H9 (cell line): ENCODE measurements at regions not wholly inside any gene's neighbourhood (a gene's known extent, or its start where the extent isn't known, plus 50 kb on each side); places are given as distances from the start of the nearest gene placed in this dataset.

Source experiments
- DNase-seq: peaks from one replicate; pipeline ENCODE4 v3.0.0-alpha.2; 2017
- H2AFZ ChIP-seq: one replicate; pipeline ENCODE4 v1.6.1; 2013; ENCODE audit warnings: mild to moderate bottlenecking, low read length, control low read depth, moderate library complexity
- H2AK5ac ChIP-seq: 2 replicates; pipeline ENCODE4 v1.6.1; 2013; ENCODE audit warnings: low read length, control low read depth, mixed read lengths; ENCODE audit not compliant: insufficient read length
- H2BK120ac ChIP-seq: one replicate; pipeline ENCODE4 v1.6.1; 2013; ENCODE audit warnings: low read depth, mild to moderate bottlenecking, low read length, control low read depth, inconsistent platforms; ENCODE audit not compliant: poor library complexity, severe bottlenecking
- H2BK12ac ChIP-seq: 2 replicates; pipeline ENCODE4 v1.6.1; 2013; ENCODE audit warnings: low read length, control low read depth, mixed read lengths, low read depth; ENCODE audit not compliant: insufficient read length
- H2BK15ac ChIP-seq: 2 replicates; pipeline ENCODE4 v1.6.1; 2013; ENCODE audit warnings: low read depth, low read length, control low read depth
- H2BK20ac ChIP-seq: one replicate; pipeline ENCODE4 v1.6.1; 2013; ENCODE audit warnings: low read depth, mild to moderate bottlenecking, low read length, control low read depth, inconsistent platforms; ENCODE audit not compliant: poor library complexity, severe bottlenecking
- H2BK5ac ChIP-seq: 2 replicates; pipeline ENCODE4 v1.6.1; 2013; ENCODE audit warnings: low read length, control low read depth, mixed read lengths; ENCODE audit not compliant: insufficient read length
- H3K14ac ChIP-seq: 2 replicates; pipeline ENCODE4 v1.6.1; 2013; ENCODE audit warnings: low read length, control low read depth; ENCODE audit not compliant: insufficient read depth
- H3K18ac ChIP-seq: 2 replicates; pipeline ENCODE4 v1.6.1; 2013; ENCODE audit warnings: low read depth, mild to moderate bottlenecking, mixed read lengths, low read length, control low read depth; ENCODE audit not compliant: insufficient read length
- H3K23ac ChIP-seq: 2 replicates; pipeline ENCODE4 v1.6.1; 2013; ENCODE audit warnings: low read length, control low read depth, mixed read lengths, low read depth; ENCODE audit not compliant: insufficient read length
- H3K23me2 ChIP-seq: 2 replicates; pipeline ENCODE4 v1.6.1; 2013; ENCODE audit warnings: low read depth, mild to moderate bottlenecking, mixed read lengths, low read length, control low read depth; ENCODE audit not compliant: insufficient read length, poor library complexity, severe bottlenecking
- H3K27ac ChIP-seq: 2 replicates; pipeline ENCODE4 v1.5.1; 2013; ENCODE audit warnings: low read length, control low read depth, mixed read lengths, low read depth; ENCODE audit not compliant: insufficient read length
- H3K27me3 ChIP-seq: 2 replicates; pipeline ENCODE4 v1.6.1; 2013; ENCODE audit warnings: low read length, control low read depth, inconsistent platforms; ENCODE audit not compliant: insufficient read depth
- H3K4ac ChIP-seq: 2 replicates; pipeline ENCODE4 v1.6.1; 2013; ENCODE audit warnings: low read depth, mild to moderate bottlenecking, control low read depth, inconsistent platforms, low read length, moderate library complexity
- H3K4me1 ChIP-seq: 2 replicates; pipeline ENCODE4 v1.6.1; 2013; ENCODE audit warnings: low read length, control low read depth, inconsistent platforms; ENCODE audit not compliant: insufficient read depth
- H3K4me2 ChIP-seq: 2 replicates; pipeline ENCODE4 v1.6.1; 2013; ENCODE audit warnings: low read length, control low read depth, mixed read lengths; ENCODE audit not compliant: insufficient read length, insufficient read depth
- H3K56ac ChIP-seq: 2 replicates; pipeline ENCODE4 v1.6.1; 2013; ENCODE audit warnings: low read depth, mild to moderate bottlenecking, mixed read lengths, low read length, control low read depth; ENCODE audit not compliant: insufficient read length
- H3K79me1 ChIP-seq: 2 replicates; pipeline ENCODE4 v1.6.1; 2013; ENCODE audit warnings: low read depth, mild to moderate bottlenecking, moderate library complexity, low read length, control low read depth, inconsistent platforms; ENCODE audit not compliant: insufficient read depth, poor library complexity, severe bottlenecking
- H3K79me2 ChIP-seq: 2 replicates; pipeline ENCODE4 v1.6.1; 2013; ENCODE audit warnings: low read length, control low read depth, inconsistent platforms; ENCODE audit not compliant: insufficient read depth
- H3K9ac ChIP-seq: 2 replicates; pipeline ENCODE4 v1.6.1; 2013; ENCODE audit warnings: low read length, control low read depth, mixed read lengths; ENCODE audit not compliant: insufficient read length; ENCODE audit errors: extremely low read depth
- H3K9me3 ChIP-seq: one replicate; pipeline ENCODE4 v1.6.1; 2013; ENCODE audit warnings: low read depth, low read length, inconsistent platforms; ENCODE audit not compliant: control insufficient read depth
- H3T11ph ChIP-seq: one replicate; pipeline ENCODE4 v1.6.1; 2013; ENCODE audit warnings: mild to moderate bottlenecking, low read length, control low read depth, inconsistent platforms
- H4K20me1 ChIP-seq: one replicate; pipeline ENCODE4 v1.6.1; 2013; ENCODE audit not compliant: control insufficient read depth, insufficient read length, insufficient read depth
- H4K5ac ChIP-seq: 2 replicates; pipeline ENCODE4 v1.6.1; 2013; ENCODE audit warnings: low read depth, mild to moderate bottlenecking, mixed read lengths, low read length, control low read depth; ENCODE audit not compliant: insufficient read length
- H4K8ac ChIP-seq: replicated peaks from 2 replicates; pipeline ENCODE4 v1.6.1; 2013; ENCODE audit warnings: low read length, control low read depth, mixed read lengths, low read depth; ENCODE audit not compliant: insufficient read length
- H4K91ac ChIP-seq: 2 replicates; pipeline ENCODE4 v1.6.1; 2013; ENCODE audit warnings: low read depth, mild to moderate bottlenecking, moderate library complexity, mixed read lengths, low read length, control low read depth; ENCODE audit not compliant: insufficient read length
- H3K27ac Mint-ChIP-seq, 3 experiments: 2 replicates in 2 of 3; 3 replicates in 1 of 3; pipeline ENCODE4 v1.8.0; 2020 to 2021; ENCODE audit warnings: mixed read lengths in 3 of 3, mild to moderate bottlenecking in 1 of 3, moderate library complexity in 1 of 3
- H3K27me3 Mint-ChIP-seq: 2 replicates; pipeline ENCODE4 v1.8.0; 2021; ENCODE audit warnings: low read depth, mild to moderate bottlenecking, moderate library complexity, mixed read lengths
- H3K36me3 Mint-ChIP-seq, 3 experiments: 2 replicates in 2 of 3; 3 replicates in 1 of 3; pipeline ENCODE4 v1.8.0; 2020 to 2021; ENCODE audit warnings: low read depth in 3 of 3, mixed read lengths in 3 of 3; ENCODE audit not compliant: insufficient read depth in 1 of 3
- H3K4me1 Mint-ChIP-seq, 2 experiments: 2 replicates each; pipeline ENCODE4 v1.8.0; 2020; ENCODE audit warnings: mixed read lengths in 2 of 2
- H3K4me3 Mint-ChIP-seq, 2 experiments: 2 replicates in 1 of 2; 3 replicates in 1 of 2; pipeline ENCODE4 v1.8.0; 2020 to 2021; ENCODE audit warnings: mild to moderate bottlenecking in 2 of 2, mixed read lengths in 2 of 2, moderate library complexity in 1 of 2
- H3K9me3 Mint-ChIP-seq, 2 experiments: 2 replicates in 1 of 2; 3 replicates in 1 of 2; pipeline ENCODE4 v1.8.0; 2020; ENCODE audit warnings: mild to moderate bottlenecking in 2 of 2, mixed read lengths in 2 of 2, moderate library complexity in 1 of 2
- CTCF ChIP-seq: fragments of 200-600 bp; sonication (generic); conservative IDR thresholded peaks from 3 replicates; pipeline ENCODE4 v1.8.0; 2021; ENCODE audit warnings: antibody characterized with exemption, mild to moderate bottlenecking
- WGBS: extraction: QIAGEN DNeasy Blood & Tissue Kit; methylation state at CpG from one replicate; pipeline ENCODE4 v1.1.7; 2013; ENCODE audit warnings: missing lambda C conversion rate, low lambda C conversion rate, mixed read lengths; ENCODE audit not compliant: insufficient read length; ENCODE audit errors: extremely low coverage; 5-methylcytosine and 5-hydroxymethylcytosine counted together

GRCh38 chr20:48317578-48317977 is 510.2 kb downstream of the PREX1 start:
- Histone ChIP-seq H2BK120ac (no peak overlapping the region), H2BK12ac (no peak overlapping the region), H3K79me2 (no peaks in the 10 kb centered on the region), H4K8ac (no peak overlapping the region), H4K5ac (no peak overlapping the region), H3K9ac (no peak overlapping the region), H3K9me3 (no peaks in the 10 kb centered on the region), H2BK15ac (no peak overlapping the region), H3K18ac (no peak overlapping the region), H3K14ac (no peak overlapping the region), H2BK20ac (no peak overlapping the region), H3K79me1 (no peaks in the 10 kb centered on the region), H2AFZ (no peak overlapping the region), H3K27ac (no peak overlapping the region), H3K4me1 (peaks cover 3% of the 10 kb centered on the region; the same call in 1 of the 2 replicates), H3K4me2 (no peak overlapping the region), H2AK5ac (no peak overlapping the region), H4K20me1 (no peaks in the 10 kb centered on the region), H3T11ph (no peak overlapping the region), H3K56ac (no peak overlapping the region), H3K27me3 (no peaks in the 10 kb centered on the region), H4K91ac (no peak overlapping the region), H3K23me2 (no peaks in the 10 kb centered on the region), H3K4ac (no peak overlapping the region), H2BK5ac (no peak overlapping the region), H3K23ac (no peak overlapping the region)
- TF ChIP-seq CTCF: no peak
- peaks cover 26 to 29% of the 10 kb centered on the region in 2 experiments for H3K4me1 Mint-ChIP-seq
- no peak for DNase-seq
- H3K9me3 Mint-ChIP-seq: peaks cover 0 to 2% of the 10 kb centered on the region in 2 experiments; a peak in 1 of 5 replicates
- no peak overlapping the region for H3K27ac Mint-ChIP-seq
- H3K4me3 Mint-ChIP-seq: no peak overlapping the region
- WGBS: no CpG with 5 or more reads among the region's 6 CpGs
- H3K27me3 Mint-ChIP-seq: peaks cover 1% of the 10 kb centered on the region
- peaks cover 0 to 7% (median 0%) of the 10 kb centered on the region in 3 experiments; a peak in 3 of 7 replicates for H3K36me3 Mint-ChIP-seq
